K562 (cell line): ENCODE measurements at regions not wholly inside any gene's neighbourhood (a gene's known extent, or its start where the extent isn't known, plus 50 kb on each side); places are given as distances from the start of the nearest gene placed in this dataset.

Experiments used
- BACH1 ChIP-seq: fragments of 200-800 bp; sonication (Bioruptor generic); IDR thresholded peaks from 2 replicates; pipeline ENCODE4 v1.6.1; 2016; ENCODE audit warnings: missing genetic modification characterization, missing compliant biosample characterization
- CXXC5 ChIP-seq: fragments of 250-450 bp; sonication (Bioruptor Pico); IDR thresholded peaks from 2 replicates; pipeline ENCODE4 v1.8.0; 2022; ENCODE audit warnings: inconsistent platforms, mild to moderate bottlenecking, moderate library complexity
- HDAC2 ChIP-seq: fragments of 450-650 bp; IDR thresholded peaks from 2 replicates; pipeline ENCODE4 v1.6.1; 2016; ENCODE audit warnings: mild to moderate bottlenecking
- HMGXB4 ChIP-seq: sonication (generic); formaldehyde crosslinking; IDR thresholded peaks from 2 replicates; pipeline ENCODE4 v1.8.1; 2023; ENCODE audit warnings: mild to moderate bottlenecking, missing genetic modification reagents
- KDM2B ChIP-seq: fragments of 250-450 bp; sonication (Bioruptor Pico); IDR thresholded peaks from 2 replicates; pipeline ENCODE4 v1.8.0; 2021; ENCODE audit warnings: mild to moderate bottlenecking, moderate library complexity
- MAFG ChIP-seq: fragments of 450-650 bp; conservative IDR thresholded peaks from 2 replicates; pipeline ENCODE4 v1.6.1; 2016; ENCODE audit warnings: missing genetic modification characterization, missing compliant biosample characterization
- MTA1 ChIP-seq: fragments of 450-650 bp; IDR thresholded peaks from 2 replicates; pipeline ENCODE4 v1.6.1; 2017; ENCODE audit warnings: borderline replicate concordance
- NCOA1 ChIP-seq: fragments of 450-650 bp; IDR thresholded peaks from 2 replicates; pipeline ENCODE4 v1.6.1; 2016; ENCODE audit warnings: low read depth
- NFIX ChIP-seq: fragments of 250-450 bp; sonication (Bioruptor Pico); IDR thresholded peaks from 2 replicates; pipeline ENCODE4 v1.4.0; 2020; ENCODE audit warnings: low read depth, mild to moderate bottlenecking, moderate library complexity
- PATZ1 ChIP-seq: fragments of 250-450 bp; sonication (Bioruptor Pico); IDR thresholded peaks from 2 replicates; pipeline ENCODE4 v1.5.0; 2020; ENCODE audit warnings: mild to moderate bottlenecking, borderline replicate concordance
- SETDB1 ChIP-seq: IDR thresholded peaks from one replicate; pipeline ENCODE4 v1.6.1; 2012; ENCODE audit warnings: low read length, control low read depth, inconsistent platforms
- TAF7 ChIP-seq: fragments of 450-650 bp; IDR thresholded peaks from 2 replicates; pipeline ENCODE4 v1.6.1; 2016; ENCODE audit warnings: missing genetic modification characterization, missing compliant biosample characterization
- TAL1 ChIP-seq: fragments of 450-650 bp; IDR thresholded peaks from 2 replicates; pipeline ENCODE4 v1.6.1; 2016; ENCODE audit warnings: mild to moderate bottlenecking
- TBP ChIP-seq: optimal IDR thresholded peaks from 2 replicates; pipeline ENCODE3; 2011; ENCODE audit warnings: low read depth, low read length, improper control_type of control experiment
- THRA ChIP-seq: fragments of 450-650 bp; IDR thresholded peaks from 2 replicates; pipeline ENCODE4 v1.6.1; 2017; ENCODE audit warnings: mild to moderate bottlenecking, moderate library complexity
- YY1 ChIP-seq, 3 experiments: IDR thresholded peaks; 2 replicates each; pipeline ENCODE4 v1.6.1; 2011; ENCODE audit warnings: low read length in 2 of 3, mild to moderate bottlenecking in 2 of 3, moderate library complexity in 2 of 3, borderline replicate concordance in 1 of 3, control low read depth in 1 of 3, low read depth in 1 of 3; ENCODE audit not compliant: insufficient read depth in 3 of 3, insufficient replicate concordance in 2 of 3, control insufficient read depth in 1 of 3, insufficient read length in 1 of 3; ENCODE audit errors: extremely low read depth in 1 of 3
- ZC3H11A ChIP-seq: IDR thresholded peaks from 2 replicates; pipeline ENCODE4 v1.6.1; 2012; ENCODE audit warnings: low read depth, low read length, improper control_type of control experiment
- TF ChIP-seq, protein P1 (sequence below): conservative IDR thresholded peaks from 2 replicates; pipeline ENCODE4 v1.6.1; 2011; ENCODE audit warnings: low read depth, mild to moderate bottlenecking, low read length; ENCODE audit not compliant: control insufficient read depth
- TF ChIP-seq, protein P2 (sequence below): IDR thresholded peaks from 2 replicates; pipeline ENCODE4 v1.6.1; 2012; ENCODE audit warnings: low read depth, low read length, improper control_type of control experiment, borderline replicate concordance

DNA sequence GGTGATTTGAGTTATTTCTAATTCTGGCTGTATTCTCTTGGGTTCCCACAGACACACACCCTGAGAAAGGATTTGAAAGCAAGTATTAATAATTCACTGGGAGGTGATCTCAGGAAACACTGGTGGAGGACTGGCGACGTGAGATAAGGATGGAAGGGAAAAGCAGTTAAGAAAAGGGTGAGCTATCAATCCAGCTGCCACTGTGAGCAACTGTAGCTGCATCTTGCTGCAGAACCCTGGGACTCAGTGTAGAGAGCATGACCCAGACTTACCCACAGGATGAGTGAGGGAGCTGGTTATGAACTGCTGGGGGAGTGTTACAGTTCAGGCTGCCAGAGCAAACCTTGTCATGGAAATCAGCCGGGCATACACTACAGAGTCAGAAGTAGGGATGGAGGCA lies 71.9 kb downstream of the RESF1 start (continued):
- TF ChIP-seq HMGXB4 (CRISPR knock-in tag) (no peak), MTA1 (peak; percentile 72; the same call in 1 of the 2 replicates), TBP (peak; percentile 2), NCOA1 (peak; percentile 94; the same call in 1 of the 2 replicates), YY1 (IDR thresholded peaks at IDR 0.05; ENCODE audit: borderline replicate concordance in 1 of 3, control insufficient read depth in 1 of 3, extremely low read depth in 1 of 3, insufficient read depth in 3 of 3, insufficient read length in 1 of 3, insufficient replicate concordance in 2 of 3, low read depth in 1 of 3, low read length in 2 of 3) (peak in 1 of 3 experiments; percentile 32), KDM2B (CRISPR knock-in tag) (peak; percentile 66; the same call in 1 of the 2 replicates), PATZ1 (CRISPR knock-in tag) (no peak), TAL1 (peak; percentile 96), THRA (0 out of 2 replicates have a peak, but pooled peaks have one; percentile 20), MAFG (tag) (no peak), BACH1 (tag) (peak; percentile 45; the same call in 1 of the 2 replicates), TAF7 (tag) (no peak), CXXC5 (CRISPR knock-in tag) (peak; percentile 78), SETDB1 (no peak), NFIX (CRISPR knock-in tag) (no peak), ZC3H11A (no peak), HDAC2 (peak; percentile 94)
- TF ChIP-seq, protein P1, sequence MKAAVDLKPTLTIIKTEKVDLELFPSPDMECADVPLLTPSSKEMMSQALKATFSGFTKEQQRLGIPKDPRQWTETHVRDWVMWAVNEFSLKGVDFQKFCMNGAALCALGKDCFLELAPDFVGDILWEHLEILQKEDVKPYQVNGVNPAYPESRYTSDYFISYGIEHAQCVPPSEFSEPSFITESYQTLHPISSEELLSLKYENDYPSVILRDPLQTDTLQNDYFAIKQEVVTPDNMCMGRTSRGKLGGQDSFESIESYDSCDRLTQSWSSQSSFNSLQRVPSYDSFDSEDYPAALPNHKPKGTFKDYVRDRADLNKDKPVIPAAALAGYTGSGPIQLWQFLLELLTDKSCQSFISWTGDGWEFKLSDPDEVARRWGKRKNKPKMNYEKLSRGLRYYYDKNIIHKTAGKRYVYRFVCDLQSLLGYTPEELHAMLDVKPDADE, result 0 out of 2 replicates have a peak, but pooled peaks have one; percentile 55
- TF ChIP-seq, protein P2, sequence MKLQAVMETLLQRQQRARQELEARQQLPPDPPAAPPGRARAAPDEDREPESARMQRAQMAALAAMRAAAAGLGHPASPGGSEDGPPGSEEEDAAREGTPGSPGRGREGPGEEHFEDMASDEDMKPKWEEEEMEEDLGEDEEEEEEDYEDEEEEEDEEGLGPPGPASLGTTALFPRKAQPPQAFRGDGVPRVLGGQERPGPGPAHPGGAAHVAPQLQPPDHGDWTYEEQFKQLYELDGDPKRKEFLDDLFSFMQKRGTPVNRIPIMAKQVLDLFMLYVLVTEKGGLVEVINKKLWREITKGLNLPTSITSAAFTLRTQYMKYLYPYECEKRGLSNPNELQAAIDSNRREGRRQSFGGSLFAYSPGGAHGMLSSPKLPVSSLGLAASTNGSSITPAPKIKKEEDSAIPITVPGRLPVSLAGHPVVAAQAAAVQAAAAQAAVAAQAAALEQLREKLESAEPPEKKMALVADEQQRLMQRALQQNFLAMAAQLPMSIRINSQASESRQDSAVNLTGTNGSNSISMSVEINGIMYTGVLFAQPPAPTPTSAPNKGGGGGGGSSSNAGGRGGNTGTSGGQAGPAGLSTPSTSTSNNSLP, result peak; percentile 95; the same call in 1 of the 2 replicates
